HepG2 (cell line): ENCODE measurements at regions not wholly inside any gene's neighbourhood (a gene's known extent, or its start where the extent isn't known, plus 50 kb on each side); places are given as distances from the start of the nearest gene placed in this dataset.
"Not testable (repeated sequence)": the region's sequence is repeated elsewhere in the genome, so short reads cannot be mapped to it uniquely, and the experiment has no call there.

ENCODE experiments used
- ATAC-seq: fragments of 200-7000 bp; cut with Tn5 transposase; 3 replicates; pipeline ENCODE4 v1.9.1; 2020; ENCODE audit warnings: mild to moderate bottlenecking, moderate library complexity
- BruUV-seq: library from RNA; stranded (reverse); fragments of 400-500 nt; replicated peaks from 2 replicates; lab custom pipeline; 2021; lab: Mats Ljungman, UMichigan
- CTCF ChIA-PET: fragments of 300-600 bp; formaldehyde crosslinking; extraction: SDS; loops from one replicate; lab custom pipeline; 2021; ENCODE audit warnings: low total read pairs, inconsistent platforms, low intra/inter-chr PET ratio; lab: Yijun Ruan, JAX
- POLR2A ChIA-PET: fragments of 350-600 bp; sonication (Branson Sonifier 250); formaldehyde crosslinking; loops from one replicate; lab custom pipeline; 2020; ENCODE audit warnings: antibody characterized with exemption, inconsistent platforms; lab: Yijun Ruan, JAX
- DNase-seq: peaks from one replicate; pipeline ENCODE4 v3.0.0-alpha.2; 2015; ENCODE audit warnings: low spot score
- FAIRE-seq: peaks from 3 replicates; lab custom pipeline; 2011; peaks lifted over from hg19 to GRCh38; lab: Jason Lieb, UNC
- H2AFZ ChIP-seq: one replicate; pipeline ENCODE4 v1.6.1; 2011; ENCODE audit warnings: low read length, inconsistent platforms
- H3K27ac ChIP-seq: fragments of 300-600 bp; 3 replicates; pipeline ENCODE4 v1.8.0; 2011; ENCODE audit warnings: mixed run types, mild to moderate bottlenecking, mixed read lengths, low read length, inconsistent platforms; ENCODE audit not compliant: insufficient read depth; ENCODE audit errors: extremely low read length
- H3K27me3 ChIP-seq, 2 experiments: fragments of 200-600 bp in 1 of 2; 2 replicates in 1 of 2; 3 replicates in 1 of 2; pipeline versions ENCODE4 v1.6.0 to v1.8.0; 2011; ENCODE audit warnings: low read length in 2 of 2, mild to moderate bottlenecking in 2 of 2, moderate library complexity in 2 of 2, inconsistent platforms in 1 of 2; ENCODE audit not compliant: insufficient read depth in 2 of 2, control insufficient read depth in 1 of 2
- H3K36me3 ChIP-seq, 2 experiments: fragments of 200-600 bp in 1 of 2; replicated peaks in 1 of 2; 2 replicates in 1 of 2; 3 replicates in 1 of 2; pipeline versions ENCODE4 v1.5.1 to v1.8.0; 2011; ENCODE audit warnings: low read length in 2 of 2, inconsistent platforms in 1 of 2; ENCODE audit not compliant: insufficient read depth in 2 of 2, control insufficient read depth in 1 of 2
- H3K4me1 ChIP-seq: 2 replicates; pipeline ENCODE4 v1.5.1; 2012; ENCODE audit warnings: low read length, inconsistent platforms; ENCODE audit not compliant: insufficient read depth
- H3K4me2 ChIP-seq: 2 replicates; pipeline ENCODE4 v1.6.0; 2011; ENCODE audit warnings: low read depth, low read length, inconsistent platforms
- H3K4me3 ChIP-seq, 3 experiments: fragments of 200-600 bp in 1 of 3; sonication (generic), shearing (Covaris generic) in 1 of 3; replicated peaks in 1 of 3; 2 replicates each; pipeline ENCODE4 v1.5.1; 2011 to 2016; ENCODE audit warnings: low read length in 3 of 3, inconsistent platforms in 2 of 3, low read depth in 2 of 3, mild to moderate bottlenecking in 2 of 3, control low read depth in 1 of 3, mixed read lengths in 1 of 3; ENCODE audit not compliant: insufficient read depth in 1 of 3
- H3K79me2 ChIP-seq: one replicate; pipeline ENCODE4 v1.6.1; 2011; ENCODE audit warnings: low read length, inconsistent platforms; ENCODE audit not compliant: insufficient read depth
- H3K9ac ChIP-seq: 2 replicates; pipeline ENCODE4 v1.6.0; 2011; ENCODE audit warnings: mild to moderate bottlenecking, low read depth, low read length, inconsistent platforms; ENCODE audit not compliant: insufficient read depth
- H3K9me3 ChIP-seq: 2 replicates; pipeline ENCODE4 v1.5.1; 2012; ENCODE audit warnings: mild to moderate bottlenecking, low read length
- H4K20me1 ChIP-seq: 2 replicates; pipeline ENCODE4 v1.6.0; 2011; ENCODE audit warnings: inconsistent platforms, mild to moderate bottlenecking, low read length, moderate library complexity; ENCODE audit not compliant: insufficient read depth
- FOXA3 ChIP-seq: IDR thresholded peaks from 2 replicates; pipeline ENCODE4 v1.6.1; 2016; ENCODE audit warnings: missing genetic modification reagents, missing compliant biosample characterization
- RELA ChIP-seq: sonication (generic); formaldehyde crosslinking; IDR thresholded peaks from 2 replicates; pipeline ENCODE4 v1.4.0; 2020; ENCODE audit warnings: missing genetic modification reagents
- ZFAT ChIP-seq: sonication (generic); formaldehyde crosslinking; conservative IDR thresholded peaks from 2 replicates; pipeline ENCODE4 v1.8.1; 2023; ENCODE audit warnings: missing genetic modification reagents, inconsistent platforms
- ZNF292 ChIP-seq: sonication (generic); formaldehyde crosslinking; IDR thresholded peaks from 2 replicates; pipeline ENCODE4 v1.8.1; 2022; ENCODE audit warnings: mild to moderate bottlenecking, low read depth, missing genetic modification reagents, borderline replicate concordance
- ZNF619 ChIP-seq: sonication (generic); formaldehyde crosslinking; IDR thresholded peaks from 2 replicates; pipeline ENCODE4 v1.4.0; 2020; ENCODE audit warnings: mild to moderate bottlenecking, missing genetic modification reagents
- WGBS: methylation state at CpG from one replicate; pipeline ENCODE4 v1.1.6; 2017; ENCODE audit warnings: low lambda C conversion rate; 5-methylcytosine and 5-hydroxymethylcytosine counted together
- in situ Hi-C: cut with HindIII; loops from 2 replicates; pipeline ENCODE4 v1.10.0; 2017; ENCODE audit warnings: low pct_unique_long_range_greater_than_20kb; ENCODE audit not compliant: extremely low pct_ligation_motif_present
- intact Hi-C: fragments of 100-400 bp; cut with micrococcal nuclease; formaldehyde crosslinking; loops from one replicate; pipeline ENCODE4 v1.10.0; 2022; ENCODE audit not compliant: unreplicated experiment

- Histone ChIP-seq H3K27ac (no peak overlapping the region), H3K4me1 (no peaks in the 10 kb centered on the region), H3K4me3 (no peak overlapping the region), H3K79me2 (no peaks in the 10 kb centered on the region), H4K20me1 (no peaks in the 10 kb centered on the region), H3K9me3 (no peaks in the 10 kb centered on the region), H2AFZ (no peak overlapping the region), H3K9ac (no peak overlapping the region), H3K36me3 (no peaks in the 10 kb centered on the region), H3K27me3 (no peaks in the 10 kb centered on the region), H3K4me2 (no peak overlapping the region)
- in situ Hi-C loops (no loop called here), intact Hi-C loops (no loop called here)
- no peak for FAIRE-seq
- no TSS peak for BruUV-seq
- ChIA-PET POLR2A (no interaction called here), CTCF (no interaction called here)
- ATAC-seq, result no peak
- no peak for TF ChIP-seq FOXA3 (CRISPR knock-in tag)
- no peak for TF ChIP-seq ZNF619 (CRISPR knock-in tag)
- TF ChIP-seq ZFAT (CRISPR knock-in tag), result no peak
- no peak for TF ChIP-seq ZNF292
- no peak for TF ChIP-seq RELA (CRISPR knock-in tag)
- DNase-seq, result no peak
Observed at GRCh38 chr7:136424058-136424457, 444.4 kb upstream of the CHRM2 start.

DNA sequence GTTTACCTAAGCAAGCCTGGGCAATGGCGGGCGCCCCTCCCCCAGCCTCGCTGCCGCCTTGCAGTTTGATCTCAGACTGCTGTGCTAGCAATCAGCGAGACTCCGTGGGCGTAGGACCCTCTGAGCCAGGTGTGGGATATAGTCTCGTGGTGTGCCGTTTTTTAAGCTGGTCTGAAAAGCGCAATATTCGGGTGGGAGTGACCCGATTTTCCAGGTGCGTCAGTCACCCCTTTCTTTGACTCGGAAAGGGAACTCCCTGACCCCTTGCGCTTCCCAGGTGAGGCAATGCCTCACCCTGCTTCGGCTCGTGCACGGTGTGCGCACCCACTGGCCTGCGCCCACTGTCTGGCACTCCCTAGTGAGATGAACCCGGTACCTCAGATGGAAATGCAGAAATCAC lies 442.6 kb upstream of the MTPN start:
- H3K36me3 ChIP-seq, H3K4me1 ChIP-seq, H3K79me2 ChIP-seq, DNase-seq, H3K9ac ChIP-seq, H3K9me3 ChIP-seq, H3K27me3 ChIP-seq, POLR2A ChIA-PET, BruUV-seq, FAIRE-seq, H3K4me3 ChIP-seq, H4K20me1 ChIP-seq, in situ Hi-C loops, H2AFZ ChIP-seq, intact Hi-C loops, H3K4me2 ChIP-seq, ATAC-seq, H3K27ac ChIP-seq, CTCF ChIA-PET: not testable (repeated sequence)
- no CpG with 5 or more reads among the region's 21 CpGs for WGBS
